Type B pancreatic cell (in vitro differentiated cells): ENCODE measurements at regions not wholly inside any gene's neighbourhood (a gene's known extent, or its start where the extent isn't known, plus 50 kb on each side); places are given as distances from the start of the nearest gene placed in this dataset.

Source experiments
- DNase-seq: peaks from one replicate; pipeline ENCODE4 v3.0.0; 2021; ENCODE audit warnings: mixed read lengths; ENCODE audit not compliant: unreplicated experiment; ENCODE audit errors: extremely low spot score
- H3K27ac Mint-ChIP-seq: 2 replicates; pipeline ENCODE4 v1.8.0; 2021; ENCODE audit warnings: mild to moderate bottlenecking, mixed read lengths
- H3K27me3 Mint-ChIP-seq: 2 replicates; pipeline ENCODE4 v1.8.0; 2021; ENCODE audit warnings: mixed read lengths
- H3K36me3 Mint-ChIP-seq: 2 replicates; pipeline ENCODE4 v1.8.0; 2021; ENCODE audit warnings: mixed read lengths
- H3K4me1 Mint-ChIP-seq: one replicate; pipeline ENCODE4 v1.8.0; 2021; ENCODE audit warnings: mixed read lengths; ENCODE audit not compliant: unreplicated experiment
- H3K4me3 Mint-ChIP-seq: 2 replicates; pipeline ENCODE4 v1.8.0; 2021; ENCODE audit warnings: mild to moderate bottlenecking, mixed read lengths
- H3K9me3 Mint-ChIP-seq: 2 replicates; pipeline ENCODE4 v1.8.0; 2021; ENCODE audit warnings: mixed read lengths
- CTCF ChIP-seq: fragments of 200-600 bp; sonication (generic); conservative IDR thresholded peaks from 2 replicates; pipeline ENCODE4 v1.5.0; 2021; ENCODE audit warnings: antibody characterized with exemption, mild to moderate bottlenecking

GRCh38 chr13:109959903-109960302, 173.5 kb upstream of the IRS2 start:
- no peak overlapping the region for H3K4me3 Mint-ChIP-seq
- no peaks in the 10 kb centered on the region for H3K4me1 Mint-ChIP-seq
- peaks cover 44% of the 10 kb centered on the region for H3K27me3 Mint-ChIP-seq

GRCh38 chr13:109957875-109958274, 171.5 kb upstream of the IRS2 start:
- Mint-ChIP-seq H3K4me1 (no peaks in the 10 kb centered on the region), H3K9me3 (no peaks in the 10 kb centered on the region), H3K27ac (no peak overlapping the region), H3K27me3 (peaks cover 29% of the 10 kb centered on the region), H3K4me3 (no peak overlapping the region), H3K36me3 (no peaks in the 10 kb centered on the region)
- no peak for DNase-seq
- TF ChIP-seq CTCF, result no peak

More at GRCh38 chr13:109959903-109960302, 173.5 kb upstream of the IRS2 start:
- Mint-ChIP-seq H3K27ac (no peak overlapping the region), H3K36me3 (peaks cover 3% of the 10 kb centered on the region), H3K9me3 (no peaks in the 10 kb centered on the region)
- TF ChIP-seq CTCF, result no peak
- DNase-seq, result no peak

GRCh38 chr13:109955598-109955997, 169.2 kb upstream of the IRS2 start:
- no peak for DNase-seq
- no peaks in the 10 kb centered on the region for H3K9me3 Mint-ChIP-seq
- no peaks in the 10 kb centered on the region for H3K36me3 Mint-ChIP-seq
- no peak for TF ChIP-seq CTCF
- H3K4me3 Mint-ChIP-seq, result no peak overlapping the region
- H3K27ac Mint-ChIP-seq, result no peak overlapping the region
- H3K27me3 Mint-ChIP-seq, result peaks cover 17% of the 10 kb centered on the region
- no peaks in the 10 kb centered on the region for H3K4me1 Mint-ChIP-seq

GRCh38 chr13:109954441-109954840, 168.1 kb upstream of the IRS2 start:
- H3K9me3 Mint-ChIP-seq, result no peaks in the 10 kb centered on the region
- DNase-seq, result no peak
- H3K36me3 Mint-ChIP-seq, result no peaks in the 10 kb centered on the region
- TF ChIP-seq CTCF, result no peak
- no peak overlapping the region for H3K27ac Mint-ChIP-seq
- H3K27me3 Mint-ChIP-seq, result peaks cover 13% of the 10 kb centered on the region
- H3K4me1 Mint-ChIP-seq, result no peaks in the 10 kb centered on the region
- H3K4me3 Mint-ChIP-seq, result no peak overlapping the region

- H3K36me3 Mint-ChIP-seq, result no peaks in the 10 kb centered on the region
- H3K4me3 Mint-ChIP-seq, result no peak overlapping the region
- no peaks in the 10 kb centered on the region for H3K4me1 Mint-ChIP-seq
- TF ChIP-seq CTCF, result no peak
- H3K27me3 Mint-ChIP-seq, result peaks cover 8% of the 10 kb centered on the region
- H3K9me3 Mint-ChIP-seq, result no peaks in the 10 kb centered on the region
- DNase-seq, result no peak
- no peak overlapping the region for H3K27ac Mint-ChIP-seq
Observed at GRCh38 chr13:109951491-109951890, 165.1 kb upstream of the IRS2 start.

- H3K4me3 Mint-ChIP-seq, result no peak overlapping the region
- peaks cover 12% of the 10 kb centered on the region for H3K27me3 Mint-ChIP-seq
- no peak overlapping the region for H3K27ac Mint-ChIP-seq
- H3K36me3 Mint-ChIP-seq, result no peaks in the 10 kb centered on the region
- no peaks in the 10 kb centered on the region for H3K4me1 Mint-ChIP-seq
- no peak for DNase-seq
- peaks cover 4% of the 10 kb centered on the region for H3K9me3 Mint-ChIP-seq
- no peak for TF ChIP-seq CTCF
Observed at GRCh38 chr13:109949397-109949796, 163.0 kb upstream of the IRS2 start.
